GM19463 (cell line): ENCODE measurements at regions not wholly inside any gene's neighbourhood (a gene's known extent, or its start where the extent isn't known, plus 50 kb on each side); places are given as distances from the start of the nearest gene placed in this dataset.

Experiments used
- ATAC-seq: cut with Tn5 transposase; IDR thresholded peaks from one replicate; pipeline ENCODE4 v1.9.1; 2021; ENCODE audit warnings: mild to moderate bottlenecking, moderate library complexity; ENCODE audit not compliant: unreplicated experiment

- ATAC-seq = no peak
Observed at GRCh38 chr16:77652399-77652798, 69.9 kb upstream of the NUDT7 start.

GRCh38 chr16:77657016-77657415, 65.3 kb upstream of the NUDT7 start:
- no peak for ATAC-seq

DNA sequence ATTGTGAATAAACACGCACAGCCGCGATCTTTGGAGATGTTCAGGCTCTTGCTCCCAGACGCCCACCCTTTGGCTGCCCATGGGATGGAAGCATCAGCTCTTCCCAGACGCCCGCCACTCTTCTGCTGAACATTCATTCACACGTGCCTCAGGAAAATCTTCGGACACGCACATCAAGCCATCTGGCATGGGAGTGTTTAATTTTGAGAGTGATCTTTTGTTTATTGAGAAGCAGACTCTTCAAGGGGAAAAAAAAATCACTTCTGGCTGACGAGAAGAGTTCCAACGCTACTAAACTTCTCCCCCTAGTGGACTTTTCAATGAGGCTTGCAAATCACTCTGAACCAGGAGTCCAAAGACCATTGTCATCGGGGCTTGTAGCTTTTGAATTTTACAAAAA, 62.0 kb upstream of the NUDT7 start:
- ATAC-seq = no peak

DNA sequence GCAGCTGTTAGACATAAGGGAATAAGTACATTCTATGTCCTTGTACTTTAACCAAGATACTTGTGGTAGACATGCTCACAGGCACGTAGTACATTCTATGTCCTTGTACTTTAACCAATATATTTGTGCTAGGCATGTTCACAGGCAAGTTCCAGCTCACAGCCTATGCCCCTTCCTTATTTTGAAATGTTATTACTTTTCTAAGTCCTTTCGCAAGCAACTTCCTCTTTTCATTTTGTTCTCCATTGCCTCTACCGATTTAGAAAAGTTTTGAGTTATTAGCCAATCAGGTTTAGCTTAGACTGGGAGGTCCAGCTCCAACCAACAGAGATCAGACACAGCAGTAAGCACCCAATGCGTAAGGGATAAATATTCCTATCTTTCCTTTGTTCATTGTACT, 60.1 kb upstream of the NUDT7 start:
- ATAC-seq = no peak

DNA sequence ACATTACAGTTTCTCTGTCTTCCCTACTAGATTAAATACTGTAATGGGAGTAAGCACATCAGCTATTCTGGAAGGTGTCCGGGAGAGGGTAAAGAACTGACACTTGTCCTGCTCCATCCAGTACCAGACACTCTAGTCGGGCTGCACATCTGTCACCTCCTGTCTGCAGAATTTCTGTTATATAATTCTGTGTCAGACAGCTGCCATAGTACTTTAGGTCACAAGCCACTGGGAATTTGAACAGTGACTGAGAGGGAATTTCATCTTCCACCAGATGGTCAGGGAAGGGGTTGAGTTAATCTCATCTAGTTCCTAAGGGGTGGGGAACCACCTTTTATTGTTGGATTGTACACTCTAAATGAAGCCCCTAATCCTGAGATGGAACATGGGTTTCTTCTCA, 58.6 kb upstream of the NUDT7 start:
- ATAC-seq = no peak

GRCh38 chr16:77666771-77667170, 55.5 kb upstream of the NUDT7 start:
- ATAC-seq = no peak

DNA sequence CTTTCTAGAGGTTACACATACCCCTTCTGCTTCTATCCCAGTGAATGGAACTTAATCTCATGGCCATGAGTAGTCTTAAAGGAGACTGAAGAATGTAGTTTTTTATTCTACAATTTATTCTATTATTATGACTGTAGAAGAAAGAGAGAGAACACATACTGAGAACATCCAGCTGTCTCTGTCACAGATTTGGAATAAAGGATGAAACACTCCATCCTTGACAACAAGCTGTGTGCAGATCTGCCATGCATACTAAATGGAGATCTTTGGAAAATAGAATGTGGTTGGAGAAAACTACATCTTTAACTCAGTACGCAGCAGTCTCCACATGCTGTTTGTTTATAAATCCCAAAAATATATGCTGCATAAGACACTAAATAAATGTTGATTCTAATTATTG, 54.1 kb upstream of the NUDT7 start:
- ATAC-seq = no peak

DNA sequence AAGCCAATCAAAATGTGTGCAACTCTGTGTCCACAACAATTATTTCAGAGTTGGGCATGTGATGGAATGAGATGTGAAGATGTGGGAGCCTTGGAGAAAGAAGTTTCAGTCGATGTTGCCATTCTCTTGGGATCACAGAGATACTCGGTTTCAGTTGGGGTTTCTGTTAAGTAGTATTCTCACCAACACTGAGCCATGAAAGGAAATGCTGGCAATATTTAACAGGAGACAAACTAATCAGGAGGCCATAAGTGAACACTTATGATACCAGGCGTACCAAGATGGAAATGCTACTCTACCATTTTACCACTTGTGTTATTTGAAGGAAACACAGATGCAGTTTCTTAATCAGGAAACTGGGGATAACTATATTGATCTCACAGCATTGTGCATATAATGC, 53.3 kb upstream of the NUDT7 start:
- no peak for ATAC-seq
